SU-DHL-6 (cell line): ENCODE measurements at regions not wholly inside any gene's neighbourhood (a gene's known extent, or its start where the extent isn't known, plus 50 kb on each side); places are given as distances from the start of the nearest gene placed in this dataset.

Experiments used
- H2AFZ ChIP-seq: fragments of 200-600 bp; sonication (generic); 2 replicates; pipeline ENCODE4 v1.6.1; 2014; ENCODE audit warnings: low read depth, mild to moderate bottlenecking, moderate library complexity, mixed read lengths, antibody characterized with exemption, low read length; ENCODE audit not compliant: severe bottlenecking
- H3F3A ChIP-seq: fragments of 200-600 bp; shearing (Covaris generic); 2 replicates; pipeline ENCODE4 v1.6.0; 2016; ENCODE audit warnings: antibody characterized with exemption, mild to moderate bottlenecking; ENCODE audit not compliant: insufficient read depth
- H3K27ac ChIP-seq: fragments of 200-600 bp; sonication (generic); 2 replicates; pipeline ENCODE4 v1.5.1; 2016; ENCODE audit warnings: low read depth, mild to moderate bottlenecking, low read length, moderate library complexity, mixed read lengths
- H3K27me3 ChIP-seq: fragments of 200-600 bp; sonication (generic), shearing (Covaris generic); 2 replicates; pipeline ENCODE4 v1.6.0; 2014; ENCODE audit warnings: mild to moderate bottlenecking, low read length
- H3K36me3 ChIP-seq: fragments of 200-600 bp; sonication (generic); 2 replicates; pipeline ENCODE4 v1.6.1; 2014; ENCODE audit warnings: mild to moderate bottlenecking, low read length, mixed read lengths
- H3K4me2 ChIP-seq: fragments of 300-600, 200-600 bp; shearing (Covaris generic), sonication (generic); 2 replicates; pipeline ENCODE4 v1.6.0; 2014; ENCODE audit warnings: low read length, low read depth, mild to moderate bottlenecking; ENCODE audit not compliant: poor library complexity, severe bottlenecking
- H3K4me3 ChIP-seq: fragments of 200-600 bp; sonication (generic); 2 replicates; pipeline ENCODE4 v1.5.1; 2014; ENCODE audit warnings: antibody characterized with exemption, low read length, mild to moderate bottlenecking, mixed read lengths; ENCODE audit not compliant: insufficient read depth, poor library complexity, severe bottlenecking
- H3K79me2 ChIP-seq: fragments of 200-600 bp; sonication (generic); 2 replicates; pipeline ENCODE4 v1.6.1; 2014; ENCODE audit warnings: mild to moderate bottlenecking, low read length, moderate library complexity; ENCODE audit not compliant: insufficient read depth
- H3K9ac ChIP-seq: fragments of 200-600 bp; sonication (generic); 2 replicates; pipeline ENCODE4 v1.7.0; 2014; ENCODE audit warnings: mild to moderate bottlenecking, low read length
- H3K9me2 ChIP-seq: fragments of 200-600 bp; sonication (generic); replicated peaks from 2 replicates; pipeline ENCODE4 v1.6.1; 2014; ENCODE audit warnings: low read length; ENCODE audit not compliant: insufficient read depth
- H3K9me3 ChIP-seq: fragments of 200-600 bp; sonication (generic); 2 replicates; pipeline ENCODE4 v1.6.1; 2014; ENCODE audit warnings: low read length, mixed read lengths; ENCODE audit not compliant: insufficient read depth
- H4K20me1 ChIP-seq: fragments of 200-600 bp; sonication (generic); 2 replicates; pipeline ENCODE4 v1.6.1; 2014; ENCODE audit warnings: low read depth, mild to moderate bottlenecking, antibody characterized with exemption, low read length, moderate library complexity, mixed read lengths
- EZH2phosphoT487 ChIP-seq: fragments of 200-600 bp; sonication (generic), shearing (Covaris generic); conservative IDR thresholded peaks from 2 replicates; pipeline ENCODE4 v1.6.1; 2018; ENCODE audit warnings: mild to moderate bottlenecking, antibody characterized with exemption, low read length, moderate library complexity, mixed read lengths
- TF ChIP-seq, protein P1 (sequence below): fragments of 200-600 bp; sonication (generic); IDR thresholded peaks from one replicate; pipeline ENCODE4 v1.5.1; 2017; ENCODE audit warnings: antibody characterized with exemption, mild to moderate bottlenecking, low read length, moderate library complexity; ENCODE audit not compliant: insufficient read depth, poor library complexity, severe bottlenecking

DNA sequence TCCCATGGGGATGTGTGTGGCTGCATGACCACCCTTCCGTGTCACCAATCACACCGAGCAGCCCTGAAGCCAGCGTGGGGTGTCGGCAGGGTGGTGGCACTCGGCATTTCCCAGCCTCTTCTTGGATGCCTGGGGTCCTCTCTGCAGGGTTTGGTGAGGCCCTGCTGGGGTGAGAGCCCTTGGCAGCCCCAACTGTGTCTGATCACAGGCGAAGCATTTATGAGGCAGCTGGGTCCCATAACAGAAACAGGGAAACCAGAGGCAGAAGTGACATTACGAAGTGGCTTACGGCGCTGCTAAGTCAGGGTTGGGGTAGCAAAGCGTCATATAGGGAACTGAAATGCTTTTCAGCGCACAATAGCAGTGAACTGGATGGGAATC is 92.3 kb upstream of the SEPTIN5 start:
- H3K9ac ChIP-seq = no peak overlapping the region
- no peak overlapping the region for H3K27ac ChIP-seq
- H3K27me3 ChIP-seq = no peaks in the 10 kb centered on the region
- H3K9me3 ChIP-seq = no peaks in the 10 kb centered on the region
- no peak overlapping the region for H3K4me2 ChIP-seq
- no peak overlapping the region for H2AFZ ChIP-seq
- TF ChIP-seq EZH2phosphoT487 = no peak
- TF ChIP-seq, protein P1, sequence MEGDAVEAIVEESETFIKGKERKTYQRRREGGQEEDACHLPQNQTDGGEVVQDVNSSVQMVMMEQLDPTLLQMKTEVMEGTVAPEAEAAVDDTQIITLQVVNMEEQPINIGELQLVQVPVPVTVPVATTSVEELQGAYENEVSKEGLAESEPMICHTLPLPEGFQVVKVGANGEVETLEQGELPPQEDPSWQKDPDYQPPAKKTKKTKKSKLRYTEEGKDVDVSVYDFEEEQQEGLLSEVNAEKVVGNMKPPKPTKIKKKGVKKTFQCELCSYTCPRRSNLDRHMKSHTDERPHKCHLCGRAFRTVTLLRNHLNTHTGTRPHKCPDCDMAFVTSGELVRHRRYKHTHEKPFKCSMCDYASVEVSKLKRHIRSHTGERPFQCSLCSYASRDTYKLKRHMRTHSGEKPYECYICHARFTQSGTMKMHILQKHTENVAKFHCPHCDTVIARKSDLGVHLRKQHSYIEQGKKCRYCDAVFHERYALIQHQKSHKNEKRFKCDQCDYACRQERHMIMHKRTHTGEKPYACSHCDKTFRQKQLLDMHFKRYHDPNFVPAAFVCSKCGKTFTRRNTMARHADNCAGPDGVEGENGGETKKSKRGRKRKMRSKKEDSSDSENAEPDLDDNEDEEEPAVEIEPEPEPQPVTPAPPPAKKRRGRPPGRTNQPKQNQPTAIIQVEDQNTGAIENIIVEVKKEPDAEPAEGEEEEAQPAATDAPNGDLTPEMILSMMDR = no peak
- H3F3A ChIP-seq = no peaks in the 10 kb centered on the region
- no peaks in the 10 kb centered on the region for H3K36me3 ChIP-seq
- no peaks in the 10 kb centered on the region for H4K20me1 ChIP-seq
- no peaks in the 10 kb centered on the region for H3K9me2 ChIP-seq
- H3K4me3 ChIP-seq = no peak overlapping the region
- H3K79me2 ChIP-seq = no peaks in the 10 kb centered on the region

DNA sequence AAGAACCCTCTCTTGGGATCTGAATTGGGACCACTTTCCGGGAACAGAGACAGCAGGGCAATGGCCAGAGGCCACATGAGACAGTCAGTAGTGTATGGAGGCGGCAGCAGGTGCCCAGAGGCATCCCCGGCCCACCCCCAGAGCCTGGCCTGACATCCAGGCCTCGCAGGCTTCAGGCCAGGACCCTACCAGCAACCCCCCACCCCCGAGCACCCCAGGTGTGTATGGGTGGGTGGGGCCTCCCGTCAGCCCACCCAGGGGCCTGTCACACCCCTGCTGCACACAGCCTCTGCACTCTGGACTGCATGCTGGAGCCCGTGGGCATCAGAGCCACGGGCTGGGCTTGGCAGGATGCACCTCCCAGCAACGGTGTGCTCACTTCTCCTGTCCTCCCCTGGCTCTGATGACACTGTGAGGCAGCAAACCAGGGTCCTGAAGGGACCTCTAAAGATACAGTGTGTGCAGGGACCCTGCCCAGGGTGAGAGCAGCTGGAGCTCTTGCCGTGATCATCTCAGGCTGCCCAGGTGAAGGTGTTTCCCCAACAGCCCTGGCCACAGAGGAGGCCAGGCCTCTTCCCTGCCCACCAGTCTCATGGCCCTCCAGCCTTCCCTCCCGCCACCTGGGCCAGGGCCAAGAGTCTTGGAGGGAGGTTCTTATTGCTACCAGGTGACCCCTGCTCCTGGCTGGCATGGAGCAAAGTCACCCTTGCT is 88.8 kb upstream of the SEPTIN5 start:
- Histone ChIP-seq H3K79me2 (no peaks in the 10 kb centered on the region), H3K4me3 (no peak overlapping the region), H4K20me1 (no peaks in the 10 kb centered on the region), H3K9ac (no peak overlapping the region), H3F3A (no peaks in the 10 kb centered on the region), H3K27ac (no peak overlapping the region), H3K27me3 (no peaks in the 10 kb centered on the region), H3K9me3 (no peaks in the 10 kb centered on the region), H3K4me2 (no peak overlapping the region), H2AFZ (no peak overlapping the region), H3K9me2 (no peaks in the 10 kb centered on the region), H3K36me3 (no peaks in the 10 kb centered on the region)
- no peak for TF ChIP-seq EZH2phosphoT487
- TF ChIP-seq, protein P1 = no peak

DNA sequence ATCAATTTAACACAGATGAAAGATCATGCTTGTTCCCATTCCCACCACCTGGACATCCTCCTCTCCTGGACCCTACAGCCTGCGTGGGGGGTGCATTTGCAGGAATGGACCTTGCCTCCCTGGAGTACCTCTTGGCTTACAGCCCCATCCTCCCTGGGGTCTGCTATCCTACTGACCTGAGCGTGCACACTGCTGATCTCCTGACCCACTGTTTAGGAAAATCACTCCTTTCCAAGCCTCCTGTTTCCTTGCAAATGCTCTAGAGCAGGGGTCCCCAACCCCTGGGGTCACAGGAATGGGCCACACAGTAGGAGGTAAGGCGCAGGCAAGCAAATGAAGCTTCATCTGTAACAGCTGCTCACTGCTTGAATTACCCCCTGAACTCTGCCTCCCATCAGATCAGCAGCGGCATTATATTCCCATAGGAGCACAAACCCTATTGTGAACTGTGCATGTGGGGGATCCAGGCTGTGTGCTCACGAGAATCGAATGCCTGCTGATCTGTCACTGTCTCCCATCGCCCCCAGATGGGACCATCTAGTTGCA is 88.2 kb upstream of the SEPTIN5 start:
- no peaks in the 10 kb centered on the region for H3K9me3 ChIP-seq
- no peak overlapping the region for H2AFZ ChIP-seq
- no peak overlapping the region for H3K4me2 ChIP-seq
- no peak for TF ChIP-seq EZH2phosphoT487
- TF ChIP-seq, protein P1 = no peak
- no peaks in the 10 kb centered on the region for H3K79me2 ChIP-seq
- no peaks in the 10 kb centered on the region for H3K27me3 ChIP-seq
- H3F3A ChIP-seq = no peaks in the 10 kb centered on the region
- no peaks in the 10 kb centered on the region for H3K36me3 ChIP-seq
- no peaks in the 10 kb centered on the region for H3K9me2 ChIP-seq
- no peaks in the 10 kb centered on the region for H4K20me1 ChIP-seq
- H3K27ac ChIP-seq = no peak overlapping the region
- H3K9ac ChIP-seq = no peak overlapping the region
- H3K4me3 ChIP-seq = no peak overlapping the region
